BJ (cell line): ENCODE measurements at regions not wholly inside any gene's neighbourhood (a gene's known extent, or its start where the extent isn't known, plus 50 kb on each side); places are given as distances from the start of the nearest gene placed in this dataset.

Source experiments
- CTCF ChIA-PET: fragments of 350-600 bp; formaldehyde crosslinking; extraction: SDS; loops from one replicate; lab custom pipeline; 2021; ENCODE audit warnings: antibody characterized with exemption, inconsistent platforms; lab: Yijun Ruan, JAX
- POLR2A ChIA-PET: fragments of 300-600 bp; sonication (Branson Sonifier 250); formaldehyde crosslinking; extraction: SDS; loops from one replicate; lab custom pipeline; 2021; ENCODE audit warnings: antibody characterized with exemption; lab: Charles Lee
- DNase-seq: peaks from one replicate; pipeline ENCODE4 v3.0.0-alpha.2; 2011; ENCODE audit warnings: low read depth
- H3K27me3 ChIP-seq: 2 replicates; pipeline ENCODE4 v1.6.0; 2011; ENCODE audit warnings: low read length; ENCODE audit not compliant: control insufficient read depth, insufficient read depth
- H3K36me3 ChIP-seq: 2 replicates; pipeline ENCODE4 v1.5.1; 2011; ENCODE audit warnings: low read length; ENCODE audit not compliant: control insufficient read depth, insufficient read depth
- H3K4me3 ChIP-seq: 2 replicates; pipeline ENCODE4 v1.5.1; 2011; ENCODE audit warnings: low read depth, mild to moderate bottlenecking, control low read depth, low read length
- CTCF ChIP-seq: IDR thresholded peaks from 2 replicates; pipeline ENCODE4 v1.5.1; 2011; ENCODE audit warnings: low read depth, mild to moderate bottlenecking, control low read depth, inconsistent platforms, low read length, moderate library complexity; ENCODE audit not compliant: insufficient read depth

GRCh38 chr14:66117600-66117999 lies 368.6 kb upstream of the CCDC196 start:
- POLR2A ChIA-PET = no interaction called here
- no peak for DNase-seq
- Histone ChIP-seq H3K27me3 (no peaks in the 10 kb centered on the region), H3K36me3 (no peaks in the 10 kb centered on the region), H3K4me3 (no peak overlapping the region)
- CTCF ChIA-PET = interaction anchor here (0.8 kb wide), 1 partner anchor 12 kb away, joined by 3 read pairs; no protein-coding TSS in a partner anchor
- no peak for TF ChIP-seq CTCF

- ChIA-PET CTCF (no interaction called here), POLR2A (no interaction called here)
- Histone ChIP-seq H3K36me3 (no peaks in the 10 kb centered on the region), H3K4me3 (no peak overlapping the region), H3K27me3 (no peaks in the 10 kb centered on the region)
- no peak for DNase-seq
- no peak for TF ChIP-seq CTCF
Observed at GRCh38 chr14:66119606-66120231, 366.5 kb upstream of the CCDC196 start.

- TF ChIP-seq CTCF = no peak
- ChIA-PET CTCF (no interaction called here), POLR2A (no interaction called here)
- Histone ChIP-seq H3K4me3 (no peak overlapping the region), H3K27me3 (no peaks in the 10 kb centered on the region), H3K36me3 (no peaks in the 10 kb centered on the region)
- no peak for DNase-seq
Observed at GRCh38 chr14:66120402-66120801, 365.8 kb upstream of the CCDC196 start.

GRCh38 chr14:66121859-66122258 lies 364.3 kb upstream of the CCDC196 start:
- Histone ChIP-seq H3K27me3 (no peaks in the 10 kb centered on the region), H3K36me3 (no peaks in the 10 kb centered on the region), H3K4me3 (no peak overlapping the region)
- ChIA-PET POLR2A (no interaction called here), CTCF (no interaction called here)
- no peak for TF ChIP-seq CTCF
- DNase-seq = no peak

GRCh38 chr14:66129224-66129623 lies 356.9 kb upstream of the CCDC196 start:
- Histone ChIP-seq H3K36me3 (no peaks in the 10 kb centered on the region), H3K4me3 (no peak overlapping the region), H3K27me3 (no peaks in the 10 kb centered on the region)
- ChIA-PET POLR2A (no interaction called here), CTCF (no interaction called here)
- no peak for TF ChIP-seq CTCF
- no peak for DNase-seq
